Hepatocyte (in vitro differentiated cells): ENCODE measurements at regions not wholly inside any gene's neighbourhood (a gene's known extent, or its start where the extent isn't known, plus 50 kb on each side); places are given as distances from the start of the nearest gene placed in this dataset.

Experiments used
- DNase-seq: peaks from one replicate; pipeline ENCODE4 v3.0.0-alpha.2; 2016; ENCODE audit warnings: low spot score
- H2AFZ ChIP-seq: fragments of 200-600 bp; sonication (generic); 2 replicates; pipeline ENCODE4 v1.6.0; 2016; ENCODE audit warnings: antibody characterized with exemption, mild to moderate bottlenecking
- H3K27ac ChIP-seq: fragments of 200-600 bp; sonication (generic); 2 replicates; pipeline ENCODE4 v1.5.1; 2016; ENCODE audit warnings: mild to moderate bottlenecking
- H3K27me3 ChIP-seq: fragments of 200-600 bp; sonication (generic); 2 replicates; pipeline ENCODE4 v1.6.1; 2016
- H3K36me3 ChIP-seq: fragments of 200-600 bp; sonication (generic); replicated peaks from 2 replicates; pipeline ENCODE4 v1.5.1; 2016; ENCODE audit warnings: low read depth; ENCODE audit not compliant: insufficient read depth
- H3K4me1 ChIP-seq: fragments of 200-600 bp; sonication (generic); 2 replicates; pipeline ENCODE4 v1.5.1; 2016; ENCODE audit warnings: mild to moderate bottlenecking, moderate library complexity; ENCODE audit not compliant: insufficient read depth
- H3K4me2 ChIP-seq: fragments of 200-600 bp; sonication (generic); 2 replicates; pipeline ENCODE4 v1.6.0; 2016
- H3K4me3 ChIP-seq: fragments of 200-600 bp; sonication (generic); 2 replicates; pipeline ENCODE4 v1.5.1; 2016; ENCODE audit warnings: mild to moderate bottlenecking
- H3K79me2 ChIP-seq: fragments of 200-600 bp; sonication (generic); 2 replicates; pipeline ENCODE4 v1.6.0; 2017; ENCODE audit warnings: mild to moderate bottlenecking
- H3K9me2 ChIP-seq: fragments of 200-600 bp; sonication (generic); replicated peaks from 2 replicates; pipeline ENCODE4 v1.6.0; 2017; ENCODE audit warnings: mild to moderate bottlenecking; ENCODE audit not compliant: insufficient read depth
- H3K9me3 ChIP-seq: fragments of 200-600 bp; sonication (generic); 2 replicates; pipeline ENCODE4 v1.5.1; 2016; ENCODE audit warnings: low read depth, mild to moderate bottlenecking
- H4K20me1 ChIP-seq: fragments of 200-600 bp; sonication (generic); 2 replicates; pipeline ENCODE4 v1.6.0; 2016; ENCODE audit warnings: mild to moderate bottlenecking; ENCODE audit not compliant: insufficient read depth, poor library complexity, severe bottlenecking
- CTCF ChIP-seq: fragments of 200-600 bp; sonication (generic); IDR thresholded peaks from 2 replicates; pipeline ENCODE4 v1.5.1; 2016; ENCODE audit warnings: antibody characterized with exemption, mild to moderate bottlenecking; ENCODE audit not compliant: poor library complexity
- EZH2 ChIP-seq: fragments of 200-600 bp; sonication (generic); IDR thresholded peaks from 2 replicates; pipeline ENCODE4 v1.6.1; 2016; ENCODE audit warnings: antibody characterized with exemption, mild to moderate bottlenecking, borderline replicate concordance
- EZH2phosphoT487 ChIP-seq: fragments of 200-600 bp; sonication (generic); IDR thresholded peaks from one replicate; pipeline ENCODE4 v1.6.1; 2018; ENCODE audit warnings: antibody characterized with exemption, mild to moderate bottlenecking, low read depth, moderate library complexity; ENCODE audit not compliant: unreplicated experiment, severe bottlenecking
- WGBS: methylation state at CpG from one replicate; pipeline ENCODE4 v1.1.6; 2016; ENCODE audit warnings: low lambda C conversion rate; ENCODE audit errors: missing lambda C conversion rate; 5-methylcytosine and 5-hydroxymethylcytosine counted together

- Histone ChIP-seq H3K36me3 (no peaks in the 10 kb centered on the region), H3K4me2 (no peak overlapping the region), H3K79me2 (no peaks in the 10 kb centered on the region), H3K9me3 (no peaks in the 10 kb centered on the region), H3K27me3 (peaks cover 15% of the 10 kb centered on the region), H3K9me2 (no peaks in the 10 kb centered on the region), H3K4me1 (no peaks in the 10 kb centered on the region), H3K27ac (no peak overlapping the region), H4K20me1 (no peaks in the 10 kb centered on the region), H3K4me3 (no peak overlapping the region), H2AFZ (no peak overlapping the region)
- no peak for TF ChIP-seq CTCF
- no peak for TF ChIP-seq EZH2
- TF ChIP-seq EZH2phosphoT487, result no peak
- WGBS, result 96% methylated on average over 4 of the region's 4 CpGs
- no peak for DNase-seq
These were observed 551.2 kb downstream of the CDH26 start for GRCh38 chr20:60509407-60509806.

- no peak for TF ChIP-seq EZH2phosphoT487
- no peak for TF ChIP-seq CTCF
- TF ChIP-seq EZH2, result no peak
- Histone ChIP-seq H3K79me2 (no peaks in the 10 kb centered on the region), H3K9me3 (no peaks in the 10 kb centered on the region), H2AFZ (no peak overlapping the region), H4K20me1 (no peaks in the 10 kb centered on the region), H3K4me3 (no peak overlapping the region), H3K4me2 (no peak overlapping the region), H3K4me1 (no peaks in the 10 kb centered on the region), H3K27me3 (peaks cover 15% of the 10 kb centered on the region), H3K27ac (no peak overlapping the region), H3K36me3 (no peaks in the 10 kb centered on the region), H3K9me2 (no peaks in the 10 kb centered on the region)
- DNase-seq, result no peak
- WGBS, result 58% methylated on average over 4 of the region's 4 CpGs
These were observed 552.1 kb downstream of the CDH26 start for GRCh38 chr20:60510356-60510755.

GRCh38 chr20:60512443-60512842 is 554.2 kb downstream of the CDH26 start:
- Histone ChIP-seq H3K4me3 (no peak overlapping the region), H3K9me2 (no peaks in the 10 kb centered on the region), H2AFZ (no peak overlapping the region), H3K27ac (no peak overlapping the region), H3K9me3 (no peaks in the 10 kb centered on the region), H3K79me2 (no peaks in the 10 kb centered on the region), H3K27me3 (peaks cover 14% of the 10 kb centered on the region), H3K4me2 (no peak overlapping the region), H4K20me1 (no peaks in the 10 kb centered on the region), H3K4me1 (no peaks in the 10 kb centered on the region), H3K36me3 (no peaks in the 10 kb centered on the region)
- DNase-seq, result no peak
- TF ChIP-seq CTCF (no peak), EZH2phosphoT487 (no peak), EZH2 (no peak)
- 24% methylated on average over 4 of the region's 4 CpGs for WGBS

GRCh38 chr20:60513141-60513540 is 554.9 kb downstream of the CDH26 start:
- TF ChIP-seq CTCF (no peak), EZH2 (no peak), EZH2phosphoT487 (no peak)
- Histone ChIP-seq H3K79me2 (no peaks in the 10 kb centered on the region), H3K4me2 (no peak overlapping the region), H3K27ac (no peak overlapping the region), H3K9me3 (no peaks in the 10 kb centered on the region), H3K4me1 (no peaks in the 10 kb centered on the region), H3K27me3 (peaks cover 9% of the 10 kb centered on the region), H3K36me3 (no peaks in the 10 kb centered on the region), H2AFZ (no peak overlapping the region), H3K9me2 (no peaks in the 10 kb centered on the region), H3K4me3 (no peak overlapping the region), H4K20me1 (no peaks in the 10 kb centered on the region)
- WGBS, result 84% methylated on average over 3 of the region's 3 CpGs
- no peak for DNase-seq
